Pancreas (tissue), 10 donors: ENCODE measurements at regions not wholly inside any gene's neighbourhood (a gene's known extent, or its start where the extent isn't known, plus 50 kb on each side); places are given as distances from the start of the nearest gene placed in this dataset.
A peak's percentile ranks its signal among the peaks of the same experiment; 100 is the strongest.

Experiments
- ATAC-seq, 4 donors: fragments of 200-7000 bp; cut with Tn5 transposase; one replicate each; pipeline versions ENCODE4 v1.8.0 to v1.9.1; 2020; ENCODE audit warnings: mild to moderate bottlenecking in 4 of 4, moderate library complexity in 4 of 4
- DNase-seq, 6 donors: peaks; one replicate each; pipeline ENCODE4 v3.0.0-alpha.2; 2020
- FAIRE-seq: peaks from 2 replicates; lab custom pipeline; 2012; peaks lifted over from hg19 to GRCh38; lab: Jason Lieb, UNC
- H3K27ac ChIP-seq, 4 donors: fragments of 200-600 bp; sonication (generic); 1 replicate in 3 of 4; 2 replicates in 1 of 4; pipeline versions ENCODE4 v1.5.0 to v1.8.0; 2020
- H3K27me3 ChIP-seq, 4 donors: fragments of 200-600 bp; one replicate each; pipeline ENCODE4 v1.8.0; 2021
- H3K36me3 ChIP-seq, 3 donors: fragments of 200-600 bp; sonication (generic) in 1 of 3; one replicate each; pipeline versions ENCODE4 v1.5.0 to v1.8.0; 2020 to 2021
- H3K4me1 ChIP-seq, 3 donors: fragments of 200-600 bp; one replicate each; pipeline ENCODE4 v1.8.0; 2021
- H3K4me3 ChIP-seq, 4 donors: fragments of 200-600 bp; sonication (generic) in 2 of 4; one replicate each; pipeline versions ENCODE4 v1.5.0 to v1.8.0; 2020 to 2021
- H3K9me3 ChIP-seq, 4 donors: fragments of 200-600 bp; one replicate each; pipeline ENCODE4 v1.8.0; 2021
- CTCF ChIP-seq, 4 donors: fragments of 200-600 bp; sonication (generic) in 3 of 4; IDR thresholded peaks; one replicate each; pipeline versions ENCODE4 v1.5.0 to v1.8.0; 2021; ENCODE audit warnings: antibody characterized with exemption in 4 of 4
- WGBS, 2 donors: extraction: QIAGEN DNeasy Blood & Tissue Kit; methylation state at CpG; one replicate each; pipeline ENCODE4 v1.1.7; 2013; 5-methylcytosine and 5-hydroxymethylcytosine counted together
- intact Hi-C, 3 donors: fragments of 100-400 bp; cut with DNase I; formaldehyde crosslinking; loops; one replicate each; pipeline versions ENCODE4 v1.11.1 to v1.14.2; 2022
- donor health status: healthy with polysubstance abuse.
- donor health status: DM: no; HTN: no; CAD: no; lungs with moderate emphysema.
- donor health status: DM: no; HTN: no; CAD: no.
- donor health status: control.
- donor health status: control.
- donor health status: Bipolar disorder and iron deficiency.
- donor health status: DM: yes; HTN: yes; CAD: no.
- donor health status: DM: no; HTN: no; CAD: no.
- donor health status: DM: no; HTN: no; CAD: no.
- donor health status: DM: yes; HTN: yes; CAD: no.

- FAIRE-seq (no peak), ATAC-seq (peak; percentile 30 to 80 (median 54)), DNase-seq (peak in 4 of 6 donors; percentile 41 to 69 (median 59))
- Histone ChIP-seq H3K4me1 (no peaks in the 10 kb centered on the region), H3K9me3 (no peaks in the 10 kb centered on the region), H3K27ac (no peak overlapping the region), H3K4me3 (no peak overlapping the region), H3K36me3 (no peaks in the 10 kb centered on the region), H3K27me3 (no peaks in the 10 kb centered on the region)
- TF ChIP-seq CTCF (IDR thresholded peaks at IDR 0.05): no peak
- WGBS, 2 donors: 33 to 40% methylated on average over 5 of the region's 5 CpGs
- intact Hi-C loops: no loop called here
Observed at GRCh38 chr6:17011985-17012384, 89.9 kb upstream of the STMND1 start.

- Histone ChIP-seq H3K36me3 (no peaks in the 10 kb centered on the region), H3K4me3 (no peak overlapping the region), H3K9me3 (no peaks in the 10 kb centered on the region), H3K4me1 (no peaks in the 10 kb centered on the region), H3K27me3 (no peaks in the 10 kb centered on the region), H3K27ac (no peak overlapping the region)
- WGBS, 2 donors: 94 to 96% methylated on average over 4 of the region's 4 CpGs
- DNase-seq: no peak
- no peak for TF ChIP-seq CTCF (IDR thresholded peaks at IDR 0.05)
- intact Hi-C loops: no loop called here
- ATAC-seq: no peak
- no peak for FAIRE-seq
Observed at GRCh38 chr6:17007749-17008148, 94.1 kb upstream of the STMND1 start.

- no peak for FAIRE-seq
Observed at GRCh38 chr6:17006543-17006942, 95.3 kb upstream of the STMND1 start.

GRCh38 chr6:17004269-17004668, 97.6 kb upstream of the STMND1 start:
- ATAC-seq: peak in 2 of 4 donors; percentile 22 to 26
- FAIRE-seq: no peak
- WGBS, 2 donors: 39 to 44% methylated on average over 1 of the region's 1 CpG

More at GRCh38 chr6:17006543-17006942, 95.3 kb upstream of the STMND1 start:
- H3K36me3 ChIP-seq: no peaks in the 10 kb centered on the region
- no peak overlapping the region for H3K4me3 ChIP-seq
- no peak overlapping the region for H3K27ac ChIP-seq
- WGBS, 2 donors: 77 to 86% methylated on average over 4 of the region's 4 CpGs
- no peaks in the 10 kb centered on the region for H3K4me1 ChIP-seq
- H3K9me3 ChIP-seq: no peaks in the 10 kb centered on the region
- no peaks in the 10 kb centered on the region for H3K27me3 ChIP-seq
- ATAC-seq (no peak), DNase-seq (no peak)
- no peak for TF ChIP-seq CTCF (IDR thresholded peaks at IDR 0.05)
- intact Hi-C loops: no loop called here

More at GRCh38 chr6:17004269-17004668, 97.6 kb upstream of the STMND1 start:
- Histone ChIP-seq H3K27me3 (no peaks in the 10 kb centered on the region), H3K4me1 (peaks cover 3 to 7% (median 6%) of the 10 kb centered on the region in 3 donors), H3K9me3 (no peaks in the 10 kb centered on the region), H3K4me3 (no peak overlapping the region), H3K36me3 (no peaks in the 10 kb centered on the region), H3K27ac (no peak overlapping the region)
- no peak for DNase-seq
- no peak for TF ChIP-seq CTCF (IDR thresholded peaks at IDR 0.05)
- intact Hi-C loops: no loop called here
